ENCODE measurements at regions not wholly inside any gene's neighbourhood (a gene's known extent, or its start where the extent isn't known, plus 50 kb on each side); places are given as distances from the start of the nearest gene placed in this dataset.
"Not testable (repeated sequence)": the region's sequence is repeated elsewhere in the genome, so short reads cannot be mapped to it uniquely, and the experiment has no call there.

GRCh38 chrX:110512341-110512740 is 153.7 kb downstream of the RTL9 start:
- no peak for DNase-seq (ENCODE audit: low read depth)
- TF ChIP-seq, protein P1, sequence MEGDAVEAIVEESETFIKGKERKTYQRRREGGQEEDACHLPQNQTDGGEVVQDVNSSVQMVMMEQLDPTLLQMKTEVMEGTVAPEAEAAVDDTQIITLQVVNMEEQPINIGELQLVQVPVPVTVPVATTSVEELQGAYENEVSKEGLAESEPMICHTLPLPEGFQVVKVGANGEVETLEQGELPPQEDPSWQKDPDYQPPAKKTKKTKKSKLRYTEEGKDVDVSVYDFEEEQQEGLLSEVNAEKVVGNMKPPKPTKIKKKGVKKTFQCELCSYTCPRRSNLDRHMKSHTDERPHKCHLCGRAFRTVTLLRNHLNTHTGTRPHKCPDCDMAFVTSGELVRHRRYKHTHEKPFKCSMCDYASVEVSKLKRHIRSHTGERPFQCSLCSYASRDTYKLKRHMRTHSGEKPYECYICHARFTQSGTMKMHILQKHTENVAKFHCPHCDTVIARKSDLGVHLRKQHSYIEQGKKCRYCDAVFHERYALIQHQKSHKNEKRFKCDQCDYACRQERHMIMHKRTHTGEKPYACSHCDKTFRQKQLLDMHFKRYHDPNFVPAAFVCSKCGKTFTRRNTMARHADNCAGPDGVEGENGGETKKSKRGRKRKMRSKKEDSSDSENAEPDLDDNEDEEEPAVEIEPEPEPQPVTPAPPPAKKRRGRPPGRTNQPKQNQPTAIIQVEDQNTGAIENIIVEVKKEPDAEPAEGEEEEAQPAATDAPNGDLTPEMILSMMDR (conservative IDR thresholded peaks at IDR 0.05; ENCODE audit: low read length): no peak
- no peak overlapping the region for H3K4me3 ChIP-seq (ENCODE audit: low read length)

DNA sequence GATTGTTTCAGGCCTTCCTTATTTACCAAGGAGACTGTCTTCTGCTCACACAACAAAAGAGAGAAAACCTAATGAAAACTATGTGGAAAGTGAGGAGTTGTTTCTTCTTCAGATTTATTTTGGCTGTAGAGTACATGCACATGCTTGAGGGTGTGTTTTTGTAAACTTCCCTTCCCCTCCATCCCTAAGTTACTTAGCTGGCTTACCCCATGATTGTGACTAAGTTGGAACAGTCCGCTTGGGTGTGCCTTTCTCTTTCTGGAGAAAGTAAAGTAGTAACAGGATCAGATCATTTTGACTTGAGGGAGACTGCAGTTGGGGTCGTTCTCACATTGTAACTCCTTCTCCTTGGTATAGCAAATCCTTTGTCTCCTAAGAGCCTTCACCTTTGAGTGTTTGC is 155.9 kb downstream of the RTL9 start:
- no peak for DNase-seq (ENCODE audit: low read depth)
- H3K4me3 ChIP-seq (ENCODE audit: low read length): no peak overlapping the region
- TF ChIP-seq, protein P1 (conservative IDR thresholded peaks at IDR 0.05; ENCODE audit: low read length): no peak

DNA sequence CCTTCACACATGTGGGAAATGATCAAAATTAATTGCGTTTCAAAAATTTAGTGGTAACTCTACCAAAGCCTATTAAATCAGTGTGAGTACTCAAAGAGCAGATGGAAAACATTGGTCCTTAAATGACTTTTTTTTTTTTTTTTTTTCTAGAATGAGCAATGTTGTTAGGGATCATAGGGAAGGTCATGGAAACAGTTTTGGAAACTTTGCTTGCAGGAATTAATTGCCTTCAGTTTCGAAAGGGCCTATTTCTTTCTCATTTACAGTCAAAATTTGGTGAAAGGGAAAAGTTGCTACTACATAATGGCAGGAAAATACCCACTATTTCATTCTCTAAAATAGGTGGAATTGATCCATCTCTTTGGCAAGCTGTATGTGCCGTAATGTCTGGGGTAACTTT is 160.9 kb downstream of the RTL9 start:
- TF ChIP-seq, protein P1 (conservative IDR thresholded peaks at IDR 0.05; ENCODE audit: low read length): no peak
- DNase-seq (ENCODE audit: low read depth): no peak
- no peak overlapping the region for H3K4me3 ChIP-seq (ENCODE audit: low read length)

DNA sequence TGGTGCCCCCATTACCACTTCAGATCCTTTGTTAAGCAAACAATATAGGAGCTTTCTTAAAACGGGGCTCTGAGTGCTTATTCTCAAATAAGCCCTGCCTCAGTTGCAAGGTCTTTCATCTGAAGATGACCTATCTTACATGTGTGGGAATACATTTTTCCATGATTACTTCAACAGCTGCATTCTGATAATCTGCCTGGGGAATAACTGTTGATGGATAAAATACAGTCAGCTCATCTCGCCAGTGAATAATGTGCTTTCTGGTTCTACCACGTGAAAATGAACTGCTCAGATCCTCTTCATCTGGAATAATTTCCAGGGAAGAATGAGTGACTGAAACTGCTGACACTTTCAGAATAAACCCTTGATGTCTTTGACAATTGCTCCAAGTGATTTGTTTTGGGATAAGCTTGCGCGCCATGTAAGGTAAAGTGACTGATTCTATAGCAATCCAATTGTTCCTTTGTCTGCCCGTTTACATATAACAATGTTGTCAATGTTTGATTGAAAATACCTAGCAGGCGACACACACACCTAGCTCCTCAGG is 161.3 kb downstream of the RTL9 start:
- no peak for DNase-seq (ENCODE audit: low read depth)
- TF ChIP-seq, protein P1 (conservative IDR thresholded peaks at IDR 0.05; ENCODE audit: low read length): no peak
- no peak overlapping the region for H3K4me3 ChIP-seq (ENCODE audit: low read length)

GRCh38 chrX:110520652-110521051 is 162.0 kb downstream of the RTL9 start:
- H3K4me3 ChIP-seq (ENCODE audit: low read length); DNase-seq (ENCODE audit: low read depth): not testable (repeated sequence)

GRCh38 chrX:110531873-110532580 is 173.4 kb downstream of the RTL9 start:
- no peak for DNase-seq (ENCODE audit: low read depth)
- H3K4me3 ChIP-seq (ENCODE audit: low read length): no peak overlapping the region
- TF ChIP-seq, protein P1 (conservative IDR thresholded peaks at IDR 0.05; ENCODE audit: low read length): no peak

DNA sequence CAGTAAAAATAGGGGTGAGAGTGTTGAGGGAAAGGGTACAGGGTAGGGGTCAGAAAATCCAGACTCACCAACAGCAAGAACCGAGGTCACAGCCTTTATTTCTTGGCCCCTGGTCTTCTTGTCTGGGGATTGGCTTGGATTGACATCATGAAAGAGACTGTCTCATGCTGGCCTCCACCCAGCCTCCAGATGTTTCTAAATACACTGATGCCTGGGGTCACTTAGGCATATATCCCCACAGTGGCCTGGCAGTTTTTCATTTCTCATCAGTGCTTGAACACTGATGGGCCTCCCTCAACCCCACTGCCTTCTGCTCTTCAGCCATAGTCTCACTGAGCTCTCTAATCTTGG is 173.9 kb downstream of the RTL9 start:
- DNase-seq (ENCODE audit: low read depth): no peak
- TF ChIP-seq, protein P1 (conservative IDR thresholded peaks at IDR 0.05; ENCODE audit: low read length): no peak
- H3K4me3 ChIP-seq (ENCODE audit: low read length): no peak overlapping the region

All from AG10803 (cell line).